ENCODE measurements at regions not wholly inside any gene's neighbourhood (a gene's known extent, or its start where the extent isn't known, plus 50 kb on each side); places are given as distances from the start of the nearest gene placed in this dataset.
"Not testable (repeated sequence)": the region's sequence is repeated elsewhere in the genome, so short reads cannot be mapped to it uniquely, and the experiment has no call there.

GRCh38 chr16:27639561-27640276 lies 89.8 kb downstream of the KATNIP start:
- peak; percentile 3 for DNase-seq (ENCODE audit: low spot score)

DNA sequence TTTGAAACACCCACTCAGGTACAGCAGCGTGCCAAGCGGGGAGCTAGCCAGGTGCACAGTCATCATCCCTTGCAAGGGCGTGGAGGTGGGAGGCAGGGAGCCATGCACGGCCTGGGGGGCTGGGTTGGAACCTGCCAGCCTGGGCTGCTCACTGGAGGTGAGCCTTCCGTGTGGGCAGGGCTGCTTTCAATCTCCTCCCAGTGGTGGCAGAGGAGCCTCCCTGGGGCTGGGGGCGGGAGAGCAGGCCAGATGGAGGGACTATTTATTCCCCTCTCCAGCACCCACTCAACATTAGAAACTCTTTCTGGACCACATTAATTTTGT lies 90.3 kb downstream of the KATNIP start:
- no peak for DNase-seq (ENCODE audit: low spot score)

DNA sequence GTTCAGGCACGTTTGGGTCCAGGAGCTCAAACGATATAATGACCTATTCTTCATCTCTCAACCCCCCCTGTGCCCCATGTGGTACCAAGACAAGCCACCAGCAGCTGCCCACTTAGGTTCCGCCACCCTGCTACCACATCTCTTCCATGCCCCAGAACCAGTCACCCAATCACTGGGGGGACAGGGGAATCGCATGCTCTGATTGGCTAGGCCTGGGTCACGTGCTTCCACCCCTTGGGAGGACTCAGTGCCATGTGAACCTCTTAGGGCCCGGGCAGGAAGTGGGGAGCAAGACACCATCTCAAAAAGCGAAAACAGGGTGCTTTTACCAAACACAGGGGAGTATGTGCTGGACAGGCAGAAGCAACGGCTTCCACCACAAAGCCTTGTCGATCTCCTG lies 91.3 kb downstream of the KATNIP start:
- no peak for DNase-seq (ENCODE audit: low spot score)

GRCh38 chr16:27641734-27642415 lies 91.9 kb downstream of the KATNIP start:
- DNase-seq (ENCODE audit: low spot score), result not testable (repeated sequence)

DNA sequence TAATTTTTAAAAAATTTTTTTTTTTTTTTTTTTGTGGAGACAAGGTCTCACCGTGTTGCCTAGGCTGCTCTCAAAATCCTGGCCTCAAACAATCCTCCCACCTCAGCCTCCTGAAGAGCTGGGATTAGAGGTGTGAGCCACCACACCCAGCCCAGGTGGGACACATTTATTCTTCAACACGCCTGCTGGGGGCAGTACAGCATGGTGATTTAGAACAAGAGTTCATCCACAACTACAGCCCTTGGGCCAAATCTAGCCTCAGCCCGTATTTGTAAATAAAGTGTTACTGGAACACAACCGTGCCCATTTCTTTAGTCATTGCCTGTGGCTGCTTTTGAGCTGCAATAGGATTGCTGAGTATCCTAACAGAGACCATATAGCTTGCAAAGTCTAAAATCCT lies 92.8 kb downstream of the KATNIP start:
- no peak for DNase-seq (ENCODE audit: low spot score)

DNA sequence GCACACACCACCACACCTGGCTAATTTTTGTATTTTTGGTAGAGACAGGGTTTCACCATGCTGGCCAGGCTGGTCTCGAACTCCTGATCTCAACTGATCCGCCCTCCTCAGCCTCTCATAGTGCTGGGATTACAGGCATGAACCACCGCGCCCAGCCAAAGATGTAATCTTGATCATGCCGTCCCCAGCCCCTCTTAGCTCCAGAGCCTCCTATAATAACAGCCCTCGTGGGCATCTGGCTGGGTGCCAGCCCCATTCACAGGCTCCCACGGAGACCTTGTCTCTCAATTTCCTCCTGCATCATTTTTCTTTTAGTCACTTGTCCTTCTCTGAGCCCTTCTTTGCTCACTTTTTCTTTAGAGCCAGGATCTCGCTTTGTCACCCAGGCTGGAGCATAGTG lies 94.2 kb downstream of the KATNIP start:
- no peak for DNase-seq (ENCODE audit: low spot score)

- no peak for DNase-seq (ENCODE audit: low spot score)
Measured at GRCh38 chr16:27645396-27645795, 95.5 kb downstream of the KATNIP start.

DNA sequence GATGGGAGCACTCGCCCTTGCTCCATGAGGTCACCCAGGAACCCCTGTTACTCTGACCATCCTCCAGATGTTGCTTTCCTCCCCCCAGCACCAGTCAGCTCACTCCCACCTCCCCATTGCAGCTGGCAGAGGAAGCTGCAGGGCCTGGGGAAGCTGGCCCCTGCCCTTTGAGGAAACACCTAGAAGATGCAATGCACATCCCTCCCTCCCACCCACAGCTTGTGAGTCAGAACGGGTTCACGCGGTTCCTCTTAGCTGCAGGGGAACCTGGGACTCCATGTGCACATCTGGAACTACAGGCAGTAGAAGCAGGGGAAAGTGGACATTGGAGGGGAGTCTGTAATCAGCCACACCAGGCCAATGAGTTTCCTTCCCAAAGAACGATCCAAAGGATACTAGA lies 96.9 kb downstream of the KATNIP start:
- DNase-seq (ENCODE audit: low spot score), result no peak

- no peak for DNase-seq (ENCODE audit: low spot score)
Measured at GRCh38 chr16:27649021-27649420, 99.1 kb downstream of the KATNIP start.

- DNase-seq (ENCODE audit: low spot score), result no peak
Measured at GRCh38 chr16:27650073-27650701, 100.2 kb downstream of the KATNIP start.

DNA sequence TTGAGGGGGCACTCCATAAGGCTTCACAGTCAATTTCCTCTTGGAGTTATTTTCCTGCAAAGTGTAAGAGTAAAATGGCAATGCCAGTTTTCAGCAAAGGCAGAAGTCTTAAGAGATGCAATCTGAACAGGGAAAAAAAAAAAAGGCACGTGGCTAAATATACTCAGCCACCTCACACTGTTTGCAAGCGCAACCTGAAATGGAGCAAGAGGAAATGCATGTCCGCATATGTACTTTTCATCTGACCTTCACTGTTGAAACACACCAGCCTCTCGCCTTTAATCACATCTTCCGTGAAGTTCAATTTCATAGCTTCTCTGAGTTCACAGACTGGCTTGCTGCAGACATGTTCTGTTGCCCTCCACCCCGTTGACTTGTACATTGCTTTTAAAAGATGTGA lies 101.4 kb downstream of the KATNIP start:
- DNase-seq (ENCODE audit: low spot score), result no peak

- no peak for DNase-seq (ENCODE audit: low spot score)
Measured at GRCh38 chr16:27657811-27658210, 107.9 kb downstream of the KATNIP start.

DNA sequence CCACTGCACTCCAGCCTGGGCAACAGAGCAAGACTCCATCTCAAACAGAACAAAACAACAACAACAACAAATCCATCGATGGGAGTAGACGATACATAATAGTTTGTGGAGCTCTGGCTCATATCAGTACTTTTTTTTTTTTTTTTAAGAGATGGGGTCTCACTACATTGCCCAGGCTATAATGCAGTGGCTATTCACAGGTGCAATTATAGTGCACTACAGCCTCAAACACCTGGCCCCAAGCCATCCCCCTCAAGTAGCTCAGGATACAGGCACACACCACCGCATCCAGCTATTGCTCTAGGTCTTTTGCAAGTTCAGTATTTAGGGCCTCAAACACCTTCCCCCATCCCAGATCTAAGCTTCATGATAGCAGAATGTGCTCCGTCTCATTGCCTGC lies 110.6 kb downstream of the KATNIP start:
- no peak for DNase-seq (ENCODE audit: low spot score)

- not testable (repeated sequence) for DNase-seq (ENCODE audit: low spot score)
Measured at GRCh38 chr16:27663235-27663634, 113.3 kb downstream of the KATNIP start.

DNA sequence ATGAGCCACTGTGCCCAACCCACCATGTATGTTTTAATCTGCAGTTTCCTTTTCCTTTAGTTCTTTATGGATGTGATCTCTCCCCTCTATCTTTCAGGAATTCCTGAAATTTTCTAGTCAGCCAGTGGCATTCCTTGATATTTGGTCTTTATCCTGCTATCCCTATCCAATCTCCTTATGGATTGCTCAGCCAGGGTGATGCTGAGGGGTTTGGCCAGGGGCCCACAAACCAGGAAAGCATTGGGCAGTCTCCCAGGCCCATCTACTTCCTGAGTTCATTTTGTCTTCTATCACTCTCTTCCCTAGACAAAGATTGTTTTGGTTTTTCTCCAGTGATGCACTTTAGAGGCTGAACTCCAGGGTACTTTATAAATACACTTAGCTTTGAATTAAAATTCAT lies 115.9 kb downstream of the KATNIP start:
- DNase-seq (ENCODE audit: low spot score), result no peak

DNA sequence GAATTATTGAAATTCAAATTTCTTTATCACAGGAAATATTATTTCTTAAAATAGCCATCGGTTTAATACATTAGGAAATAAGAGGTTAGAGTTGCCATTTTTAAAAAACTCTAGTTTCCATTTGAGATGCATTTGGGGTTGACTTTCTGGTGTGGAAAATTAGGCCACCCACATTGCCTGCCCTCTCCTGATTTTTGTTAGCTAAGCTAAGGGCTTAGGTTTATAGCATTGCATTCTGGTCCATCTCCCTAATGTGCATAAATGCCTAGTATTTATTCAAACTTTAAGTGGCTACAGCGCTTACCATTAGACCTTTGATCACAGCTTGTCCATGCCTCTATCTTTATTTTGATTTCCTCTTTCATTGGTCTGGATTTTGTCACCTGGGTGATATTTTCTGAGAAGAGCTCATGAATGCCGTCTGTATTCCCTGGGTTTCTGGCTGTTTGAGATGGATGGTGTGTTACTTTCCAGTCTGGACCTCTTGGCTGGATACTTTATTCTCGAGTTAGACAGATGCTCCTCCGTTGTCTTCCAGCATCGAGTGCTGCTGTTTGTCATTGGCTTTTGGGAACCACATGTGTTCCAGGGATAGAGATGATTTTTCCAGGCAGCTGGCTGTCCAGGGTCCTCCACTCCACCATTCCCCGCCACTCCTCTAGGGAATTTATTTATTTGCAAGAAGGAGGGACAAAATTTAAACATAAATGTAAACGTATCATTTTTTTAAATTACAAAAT lies 120.3 kb downstream of the KATNIP start:
- no peak for DNase-seq (ENCODE audit: low spot score)

DNA sequence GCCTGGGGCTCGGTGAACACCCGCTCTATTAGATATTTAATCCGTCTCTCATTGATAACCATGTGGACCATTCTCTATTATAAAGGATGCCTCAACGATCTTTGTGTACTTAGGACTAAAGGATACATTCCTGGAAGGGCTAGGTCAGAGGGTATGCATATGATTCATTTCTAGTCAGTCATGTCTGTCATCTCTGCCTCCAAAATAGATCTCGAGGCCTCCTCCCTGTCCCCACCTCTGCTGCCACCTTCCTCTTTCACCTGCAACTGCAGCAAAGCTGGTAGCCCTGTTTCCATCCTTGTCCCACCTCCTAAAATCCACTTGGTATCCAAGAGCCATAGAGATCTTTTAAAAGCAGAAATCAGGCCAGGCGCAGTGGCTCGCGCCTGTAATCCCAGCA lies 121.5 kb downstream of the KATNIP start:
- no peak for DNase-seq (ENCODE audit: low spot score)

DNA sequence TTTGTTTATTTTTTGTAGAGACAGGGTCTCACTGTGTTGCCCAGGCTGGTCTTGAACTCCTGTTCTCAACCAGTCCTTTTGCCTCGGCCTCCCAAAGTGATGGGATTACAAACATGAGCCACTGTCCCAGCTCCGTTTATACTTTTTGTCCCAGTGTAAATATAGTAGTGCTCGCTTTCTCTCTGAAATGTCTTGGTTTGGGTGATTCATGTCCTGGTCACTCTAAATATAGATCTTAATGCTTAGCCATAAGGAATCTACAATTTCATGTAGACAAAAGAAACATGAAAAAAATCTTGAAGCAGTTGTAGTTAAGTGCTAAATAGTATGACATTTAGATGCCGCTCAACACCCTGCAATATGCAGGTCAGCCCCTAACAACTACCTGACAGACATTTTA lies 126.9 kb downstream of the KATNIP start:
- no peak for DNase-seq (ENCODE audit: low spot score)

GRCh38 chr16:27677263-27677662 lies 127.3 kb downstream of the KATNIP start:
- DNase-seq (ENCODE audit: low spot score), result no peak

DNA sequence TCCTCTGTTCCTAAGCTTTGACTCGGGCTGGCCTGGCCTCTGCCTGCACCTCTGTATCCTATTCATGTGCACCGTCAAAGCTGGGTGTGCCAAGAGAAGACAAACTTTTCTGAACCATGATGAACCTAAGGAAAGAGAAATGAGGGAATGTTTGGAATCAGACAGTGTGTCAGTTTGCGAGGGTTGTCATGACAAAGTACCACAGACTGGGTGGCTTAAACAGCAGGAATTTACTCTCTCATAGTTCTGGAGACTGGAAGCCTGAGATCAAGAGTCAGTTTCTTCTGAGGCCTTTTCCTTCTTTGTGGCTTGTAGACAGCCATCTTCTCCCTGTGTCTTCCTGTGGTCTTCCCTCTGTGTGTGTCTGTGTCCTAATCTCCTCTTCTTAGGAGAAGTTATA lies 129.0 kb downstream of the KATNIP start:
- no peak for DNase-seq (ENCODE audit: low spot score)

DNA sequence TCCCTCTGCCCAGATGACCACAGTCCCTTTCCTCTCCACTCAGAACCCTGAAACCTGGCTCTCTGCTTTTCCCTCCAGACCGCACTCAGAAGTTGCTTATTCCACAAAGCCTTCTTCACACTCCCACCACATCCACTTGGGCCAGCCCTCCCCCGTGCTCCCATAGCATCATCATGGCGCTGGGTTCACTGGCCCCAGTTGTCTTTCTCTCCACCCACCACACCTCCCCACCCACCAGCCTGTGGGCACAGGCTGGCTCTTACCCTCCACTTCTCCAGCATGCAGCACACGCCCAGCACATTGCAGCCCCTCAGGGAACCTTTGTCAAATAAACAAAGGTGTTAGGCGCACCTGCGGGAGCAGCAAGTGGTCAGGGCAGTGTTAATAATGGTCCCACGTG lies 130.0 kb downstream of the KATNIP start:
- no peak for DNase-seq (ENCODE audit: low spot score)

- no peak for DNase-seq (ENCODE audit: low spot score)
Measured at GRCh38 chr16:27681681-27682080, 131.7 kb downstream of the KATNIP start.

GRCh38 chr16:27684047-27684446 lies 134.1 kb downstream of the KATNIP start:
- DNase-seq (ENCODE audit: low spot score), result no peak
